ENCODE measurements at regions not wholly inside any gene's neighbourhood (a gene's known extent, or its start where the extent isn't known, plus 50 kb on each side); places are given as distances from the start of the nearest gene placed in this dataset.

GRCh38 chr4:13876131-13876530 lies 248.6 kb upstream of the BOD1L1 start:
- Histone ChIP-seq H3K4me1 (no peaks in the 10 kb centered on the region), H3K36me3 (no peaks in the 10 kb centered on the region), H3K27me3 (no peaks in the 10 kb centered on the region), H3K9me3 (no peaks in the 10 kb centered on the region), H3K27ac (replicated peaks in 1 of 4) (no peak overlapping the region), H3K4me3 (no peak overlapping the region)
- no peak for DNase-seq (ENCODE audit: extremely low spot score)
- WGBS: 71% methylated on average over 3 of the region's 3 CpGs
- TF ChIP-seq POLR2A (IDR thresholded peaks at IDR 0.05; ENCODE audit: low read depth) (no peak), EP300 (IDR thresholded peaks at IDR 0.05) (no peak), CTCF (IDR thresholded peaks at IDR 0.05) (no peak), POLR2AphosphoS5 (IDR thresholded peaks at IDR 0.05) (no peak)
- intact Hi-C loops (cut with DNase I): no loop called here

GRCh38 chr4:13876940-13877339 lies 249.4 kb upstream of the BOD1L1 start:
- WGBS: 66% methylated on average over 7 of the region's 7 CpGs
- Histone ChIP-seq H3K36me3 (no peaks in the 10 kb centered on the region), H3K27ac (replicated peaks in 1 of 4) (no peak overlapping the region), H3K4me3 (no peak overlapping the region), H3K27me3 (no peaks in the 10 kb centered on the region), H3K4me1 (no peaks in the 10 kb centered on the region), H3K9me3 (no peaks in the 10 kb centered on the region)
- no peak for TF ChIP-seq EP300 (IDR thresholded peaks at IDR 0.05)
- no peak for TF ChIP-seq POLR2A (IDR thresholded peaks at IDR 0.05; ENCODE audit: low read depth)
- no peak for TF ChIP-seq POLR2AphosphoS5 (IDR thresholded peaks at IDR 0.05)
- TF ChIP-seq CTCF (IDR thresholded peaks at IDR 0.05): no peak
- intact Hi-C loops (cut with DNase I): no loop called here
- DNase-seq (ENCODE audit: extremely low spot score): no peak

- Histone ChIP-seq H3K27ac (replicated peaks in 1 of 4) (no peak overlapping the region), H3K4me3 (no peak overlapping the region), H3K27me3 (no peaks in the 10 kb centered on the region), H3K36me3 (no peaks in the 10 kb centered on the region), H3K4me1 (no peaks in the 10 kb centered on the region), H3K9me3 (no peaks in the 10 kb centered on the region)
- intact Hi-C loops (cut with DNase I): no loop called here
- DNase-seq (ENCODE audit: extremely low spot score): no peak
- WGBS: 84% methylated on average over 4 of the region's 4 CpGs
- TF ChIP-seq POLR2A (IDR thresholded peaks at IDR 0.05; ENCODE audit: low read depth) (no peak), CTCF (IDR thresholded peaks at IDR 0.05) (no peak), EP300 (IDR thresholded peaks at IDR 0.05) (no peak), POLR2AphosphoS5 (IDR thresholded peaks at IDR 0.05) (no peak)
Observed at GRCh38 chr4:13877626-13878025, 250.1 kb upstream of the BOD1L1 start.

- Histone ChIP-seq H3K9me3 (no peaks in the 10 kb centered on the region), H3K4me1 (no peaks in the 10 kb centered on the region), H3K27ac (replicated peaks in 1 of 4) (no peak overlapping the region), H3K4me3 (no peak overlapping the region), H3K27me3 (no peaks in the 10 kb centered on the region), H3K36me3 (no peaks in the 10 kb centered on the region)
- no peak for DNase-seq (ENCODE audit: extremely low spot score)
- intact Hi-C loops (cut with DNase I): no loop called here
- TF ChIP-seq POLR2A (IDR thresholded peaks at IDR 0.05; ENCODE audit: low read depth) (no peak), EP300 (IDR thresholded peaks at IDR 0.05) (no peak), POLR2AphosphoS5 (IDR thresholded peaks at IDR 0.05) (no peak), CTCF (IDR thresholded peaks at IDR 0.05) (no peak)
- 94% methylated on average over 4 of the region's 4 CpGs for WGBS
Observed at GRCh38 chr4:13881892-13882291, 254.4 kb upstream of the BOD1L1 start.

GRCh38 chr4:13887010-13887409 lies 259.5 kb upstream of the BOD1L1 start:
- Histone ChIP-seq H3K9me3 (no peaks in the 10 kb centered on the region), H3K27ac (replicated peaks in 1 of 4) (no peak overlapping the region), H3K4me3 (no peak overlapping the region), H3K36me3 (no peaks in the 10 kb centered on the region), H3K4me1 (peaks cover 0 to 4% (median 0%) of the 10 kb centered on the region in 4 donors), H3K27me3 (no peaks in the 10 kb centered on the region)
- no peak for DNase-seq (ENCODE audit: extremely low spot score)
- WGBS: 72% methylated on average over 2 of the region's 2 CpGs
- TF ChIP-seq POLR2A (IDR thresholded peaks at IDR 0.05; ENCODE audit: low read depth) (no peak), CTCF (IDR thresholded peaks at IDR 0.05) (no peak), POLR2AphosphoS5 (IDR thresholded peaks at IDR 0.05) (no peak), EP300 (IDR thresholded peaks at IDR 0.05) (no peak)
- intact Hi-C loops (cut with DNase I): no loop called here

Data from esophagus muscularis mucosa (tissue), 4 donors.